ENCODE measurements at regions not wholly inside any gene's neighbourhood (a gene's known extent, or its start where the extent isn't known, plus 50 kb on each side); places are given as distances from the start of the nearest gene placed in this dataset.

DNA sequence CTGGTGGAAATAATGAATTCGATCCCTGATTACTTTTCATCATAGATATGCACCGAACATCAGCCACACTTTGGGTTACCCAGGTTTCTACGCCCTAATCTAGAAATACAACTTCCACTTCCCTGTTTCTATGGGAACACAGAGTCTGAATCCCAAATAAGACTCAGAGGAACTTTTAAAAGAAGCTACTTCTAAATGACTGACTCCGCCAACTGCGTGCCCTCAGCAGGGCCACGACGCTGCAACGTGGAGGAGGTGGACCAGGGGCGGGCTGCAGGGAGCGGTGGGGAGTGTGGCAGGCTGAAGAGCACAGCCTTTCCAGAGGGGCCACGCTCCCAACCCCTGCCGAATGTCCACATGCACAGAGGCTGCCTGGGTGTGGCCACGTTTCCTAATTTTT is 304.0 kb downstream of the SHANK2 start:
- H3K27ac ChIP-seq, result no peak overlapping the region
- H3K36me3 ChIP-seq (replicated peaks; ENCODE audit: insufficient read depth, low read depth), result no peaks in the 10 kb centered on the region
- no peaks in the 10 kb centered on the region for H4K20me1 ChIP-seq (ENCODE audit: insufficient read depth, poor library complexity, severe bottlenecking)
- no peak for DNase-seq (ENCODE audit: low spot score)
- H3K4me1 ChIP-seq (ENCODE audit: insufficient read depth), result no peaks in the 10 kb centered on the region
- H3K27me3 ChIP-seq, result no peaks in the 10 kb centered on the region
- no peaks in the 10 kb centered on the region for H3K79me2 ChIP-seq
- no peak overlapping the region for H3K4me2 ChIP-seq
- no peak overlapping the region for H3K4me3 ChIP-seq
- H3K9me3 ChIP-seq (ENCODE audit: low read depth), result no peaks in the 10 kb centered on the region
- 95% methylated on average over 13 of the region's 13 CpGs for WGBS (ENCODE audit: low lambda C conversion rate, missing lambda C conversion rate)
- no peak overlapping the region for H2AFZ ChIP-seq
- no peaks in the 10 kb centered on the region for H3K9me2 ChIP-seq (replicated peaks; ENCODE audit: insufficient read depth)
- TF ChIP-seq EZH2phosphoT487 (IDR thresholded peaks at IDR 0.05; ENCODE audit: low read depth, severe bottlenecking, unreplicated experiment), result no peak
- TF ChIP-seq, protein P1, sequence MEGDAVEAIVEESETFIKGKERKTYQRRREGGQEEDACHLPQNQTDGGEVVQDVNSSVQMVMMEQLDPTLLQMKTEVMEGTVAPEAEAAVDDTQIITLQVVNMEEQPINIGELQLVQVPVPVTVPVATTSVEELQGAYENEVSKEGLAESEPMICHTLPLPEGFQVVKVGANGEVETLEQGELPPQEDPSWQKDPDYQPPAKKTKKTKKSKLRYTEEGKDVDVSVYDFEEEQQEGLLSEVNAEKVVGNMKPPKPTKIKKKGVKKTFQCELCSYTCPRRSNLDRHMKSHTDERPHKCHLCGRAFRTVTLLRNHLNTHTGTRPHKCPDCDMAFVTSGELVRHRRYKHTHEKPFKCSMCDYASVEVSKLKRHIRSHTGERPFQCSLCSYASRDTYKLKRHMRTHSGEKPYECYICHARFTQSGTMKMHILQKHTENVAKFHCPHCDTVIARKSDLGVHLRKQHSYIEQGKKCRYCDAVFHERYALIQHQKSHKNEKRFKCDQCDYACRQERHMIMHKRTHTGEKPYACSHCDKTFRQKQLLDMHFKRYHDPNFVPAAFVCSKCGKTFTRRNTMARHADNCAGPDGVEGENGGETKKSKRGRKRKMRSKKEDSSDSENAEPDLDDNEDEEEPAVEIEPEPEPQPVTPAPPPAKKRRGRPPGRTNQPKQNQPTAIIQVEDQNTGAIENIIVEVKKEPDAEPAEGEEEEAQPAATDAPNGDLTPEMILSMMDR (IDR thresholded peaks at IDR 0.05; ENCODE audit: poor library complexity), result no peak
- no peak for TF ChIP-seq EZH2 (IDR thresholded peaks at IDR 0.05; ENCODE audit: borderline replicate concordance)

DNA sequence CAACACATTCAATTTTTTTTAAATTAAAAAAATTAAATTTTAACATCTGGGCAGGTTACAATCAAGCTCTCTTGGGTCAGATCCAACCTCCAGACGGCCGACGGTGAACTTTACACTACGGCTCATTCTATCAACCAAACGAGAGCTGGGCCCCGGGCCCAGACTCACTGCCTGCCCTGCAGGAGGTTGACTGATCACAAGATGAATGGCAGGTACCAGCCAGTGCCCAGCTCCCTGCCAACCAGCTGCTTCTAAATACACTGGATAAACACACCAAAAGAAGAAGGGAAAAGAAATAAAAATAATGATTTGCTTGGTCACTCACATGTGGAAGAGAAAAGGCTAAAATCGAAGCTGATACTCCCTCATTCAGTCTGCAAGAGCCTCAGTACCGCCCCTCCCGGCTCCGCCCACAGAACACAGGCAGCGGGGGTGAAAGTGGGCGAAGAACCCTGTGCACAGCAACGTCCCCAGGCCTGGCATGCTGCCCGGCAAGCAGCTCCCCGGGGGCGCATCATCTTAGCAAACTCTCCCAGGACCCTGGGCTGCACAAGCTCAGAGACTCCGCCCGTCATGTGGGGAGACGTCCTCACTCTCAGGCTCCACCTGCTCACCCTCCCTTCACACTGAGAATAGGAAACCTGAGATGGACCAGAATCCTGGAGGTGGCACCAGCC is 303.4 kb downstream of the SHANK2 start:
- Histone ChIP-seq H3K4me1 (ENCODE audit: insufficient read depth) (no peaks in the 10 kb centered on the region), H2AFZ (no peak overlapping the region), H3K4me3 (no peak overlapping the region), H3K27me3 (no peaks in the 10 kb centered on the region), H3K4me2 (no peak overlapping the region), H3K36me3 (replicated peaks; ENCODE audit: insufficient read depth, low read depth) (no peaks in the 10 kb centered on the region), H3K27ac (no peak overlapping the region), H3K79me2 (no peaks in the 10 kb centered on the region), H4K20me1 (ENCODE audit: insufficient read depth, poor library complexity, severe bottlenecking) (no peaks in the 10 kb centered on the region), H3K9me3 (ENCODE audit: low read depth) (no peaks in the 10 kb centered on the region), H3K9me2 (replicated peaks; ENCODE audit: insufficient read depth) (no peaks in the 10 kb centered on the region)
- 88% methylated on average over 19 of the region's 19 CpGs for whole genome bisulfite sequencing (ENCODE audit: low lambda C conversion rate, missing lambda C conversion rate)
- TF ChIP-seq, protein P1 (IDR thresholded peaks at IDR 0.05; ENCODE audit: poor library complexity), result no peak
- TF ChIP-seq EZH2 (IDR thresholded peaks at IDR 0.05; ENCODE audit: borderline replicate concordance), result no peak
- TF ChIP-seq EZH2phosphoT487 (IDR thresholded peaks at IDR 0.05; ENCODE audit: low read depth, severe bottlenecking, unreplicated experiment), result no peak
- DNase-seq (ENCODE audit: low spot score), result no peak

DNA sequence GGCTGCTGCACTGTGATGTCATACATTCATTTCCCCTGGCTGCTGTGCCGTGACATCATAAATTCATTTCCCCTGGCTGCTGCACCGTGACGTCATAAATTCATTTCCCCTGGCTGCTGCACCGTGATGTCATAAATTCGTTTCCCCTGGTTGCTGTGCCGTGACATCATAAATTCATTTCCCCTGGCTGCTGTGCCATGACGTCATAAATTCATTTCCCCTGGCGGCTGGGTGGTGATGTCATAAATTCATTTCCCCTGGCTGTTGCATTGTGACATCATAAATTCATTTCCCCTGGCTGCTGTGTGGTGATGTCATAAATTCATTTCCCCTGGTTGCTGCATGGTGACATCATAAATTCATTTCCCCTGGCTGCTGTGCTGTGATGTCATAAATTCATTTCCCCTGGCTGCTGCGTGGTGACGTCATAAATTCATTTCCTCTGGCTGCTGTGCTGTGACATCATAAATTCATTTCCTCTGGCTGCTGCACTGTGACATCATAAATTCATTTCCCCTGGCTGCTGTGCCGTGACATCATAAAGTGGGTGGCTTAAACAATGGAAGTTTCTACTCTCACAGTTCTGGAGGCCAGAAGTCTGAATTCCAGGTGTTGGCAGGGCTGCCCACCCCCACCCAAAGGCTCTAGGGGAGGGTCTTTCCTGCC is 301.1 kb downstream of the SHANK2 start:
- Histone ChIP-seq H3K4me2 (no peak overlapping the region), H3K36me3 (replicated peaks; ENCODE audit: insufficient read depth, low read depth) (no peaks in the 10 kb centered on the region), H3K79me2 (no peaks in the 10 kb centered on the region), H4K20me1 (ENCODE audit: insufficient read depth, poor library complexity, severe bottlenecking) (no peaks in the 10 kb centered on the region), H3K9me3 (ENCODE audit: low read depth) (no peaks in the 10 kb centered on the region), H3K9me2 (replicated peaks; ENCODE audit: insufficient read depth) (no peaks in the 10 kb centered on the region), H3K27ac (no peak overlapping the region), H3K27me3 (no peaks in the 10 kb centered on the region), H2AFZ (no peak overlapping the region), H3K4me1 (ENCODE audit: insufficient read depth) (no peaks in the 10 kb centered on the region), H3K4me3 (no peak overlapping the region)
- DNase-seq (ENCODE audit: low spot score), result no peak
- WGBS (ENCODE audit: low lambda C conversion rate, missing lambda C conversion rate), result 84% methylated on average over 11 of the region's 11 CpGs
- TF ChIP-seq EZH2 (IDR thresholded peaks at IDR 0.05; ENCODE audit: borderline replicate concordance), result no peak
- TF ChIP-seq, protein P1 (IDR thresholded peaks at IDR 0.05; ENCODE audit: poor library complexity), result no peak
- TF ChIP-seq EZH2phosphoT487 (IDR thresholded peaks at IDR 0.05; ENCODE audit: low read depth, severe bottlenecking, unreplicated experiment), result no peak
